Esophagus squamous epithelium (tissue), 5 donors: ENCODE measurements at regions not wholly inside any gene's neighbourhood (a gene's known extent, or its start where the extent isn't known, plus 50 kb on each side); places are given as distances from the start of the nearest gene placed in this dataset.
A peak's percentile ranks its signal among the peaks of the same experiment; 100 is the strongest.

Source experiments
- DNase-seq: peaks from one replicate; lab custom pipeline; 2025; lab: John Stamatoyannopoulos, UW
- H3K27ac ChIP-seq, 4 donors: fragments of 200-600 bp; sonication (generic); one replicate each; pipeline ENCODE4 v1.5.1; 2016 to 2019; ENCODE audit warnings: mild to moderate bottlenecking in 1 of 4
- H3K27me3 ChIP-seq, 4 donors: fragments of 200-600 bp; sonication (generic); 1 replicate in 3 of 4; 2 replicates in 1 of 4; pipeline versions ENCODE4 v1.5.1 to v1.6.0; 2017 to 2021; ENCODE audit warnings: antibody characterized with exemption in 1 of 4
- H3K36me3 ChIP-seq, 3 donors: fragments of 200-600 bp; sonication (generic); one replicate each; pipeline ENCODE4 v1.5.1; 2016 to 2019
- H3K4me1 ChIP-seq, 3 donors: fragments of 200-600 bp; sonication (generic); one replicate each; pipeline ENCODE4 v1.5.1; 2017 to 2019
- H3K4me3 ChIP-seq, 4 donors: fragments of 200-600 bp; sonication (generic); 1 replicate in 3 of 4; 2 replicates in 1 of 4; pipeline ENCODE4 v1.5.1; 2016 to 2019; ENCODE audit warnings: mild to moderate bottlenecking in 2 of 4, moderate library complexity in 1 of 4
- H3K9me3 ChIP-seq, 3 donors: fragments of 200-600 bp; sonication (generic); one replicate each; pipeline ENCODE4 v1.5.1; 2016 to 2019
- POLR2A ChIP-seq, 4 donors: fragments of 450-650 bp; IDR thresholded peaks; one replicate each; pipeline ENCODE4 v1.6.1; 2017; ENCODE audit warnings: antibody characterized with exemption in 4 of 4, mild to moderate bottlenecking in 4 of 4, moderate library complexity in 3 of 4
- WGBS, 2 donors: methylation state at CpG; one replicate each; pipeline ENCODE4 v1.1.5; 2018; 5-methylcytosine and 5-hydroxymethylcytosine counted together
- intact Hi-C: fragments of 100-400 bp; cut with DNase I; formaldehyde crosslinking; loops from one replicate; pipeline ENCODE4 v1.15.0; 2022
- TF ChIP-seq, protein P1 (sequence below), 6 experiments: fragments of 450-650 bp in 4 of 6; fragments of 200-600 bp in 2 of 6; sonication (generic) in 2 of 6; IDR thresholded peaks; one replicate each; pipeline ENCODE4 v1.5.1; 2016 to 2019; ENCODE audit warnings: antibody characterized with exemption in 6 of 6, mild to moderate bottlenecking in 4 of 6, moderate library complexity in 4 of 6
- donor health status: DM: yes; HTN: yes; CAD: no.

DNA sequence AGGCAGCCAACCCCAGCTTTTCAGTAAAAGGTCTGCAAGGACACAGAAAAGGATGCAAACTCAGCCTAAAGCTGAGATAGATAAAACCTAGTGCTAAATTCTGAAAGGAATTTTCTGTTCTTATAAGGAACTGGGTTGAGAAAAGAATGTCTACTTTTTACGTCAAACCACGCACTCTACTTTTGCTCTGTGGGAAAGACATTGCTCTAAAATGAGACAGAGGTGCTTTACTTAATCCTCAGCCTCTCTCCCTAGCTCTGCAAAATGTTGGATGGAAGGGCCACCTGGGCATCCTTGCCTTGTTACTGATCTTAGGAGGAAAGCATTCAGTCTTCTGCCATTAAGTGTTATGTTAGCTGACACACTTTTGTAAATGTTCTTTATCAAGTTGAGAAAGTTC lies 72.1 kb upstream of the LINC00305 start:
- no peaks in the 10 kb centered on the region for H3K36me3 ChIP-seq
- intact Hi-C loops: no loop called here
- no peak overlapping the region for H3K4me3 ChIP-seq
- no peaks in the 10 kb centered on the region for H3K9me3 ChIP-seq
- TF ChIP-seq POLR2A (IDR thresholded peaks at IDR 0.05): no peak
- TF ChIP-seq, protein P1, sequence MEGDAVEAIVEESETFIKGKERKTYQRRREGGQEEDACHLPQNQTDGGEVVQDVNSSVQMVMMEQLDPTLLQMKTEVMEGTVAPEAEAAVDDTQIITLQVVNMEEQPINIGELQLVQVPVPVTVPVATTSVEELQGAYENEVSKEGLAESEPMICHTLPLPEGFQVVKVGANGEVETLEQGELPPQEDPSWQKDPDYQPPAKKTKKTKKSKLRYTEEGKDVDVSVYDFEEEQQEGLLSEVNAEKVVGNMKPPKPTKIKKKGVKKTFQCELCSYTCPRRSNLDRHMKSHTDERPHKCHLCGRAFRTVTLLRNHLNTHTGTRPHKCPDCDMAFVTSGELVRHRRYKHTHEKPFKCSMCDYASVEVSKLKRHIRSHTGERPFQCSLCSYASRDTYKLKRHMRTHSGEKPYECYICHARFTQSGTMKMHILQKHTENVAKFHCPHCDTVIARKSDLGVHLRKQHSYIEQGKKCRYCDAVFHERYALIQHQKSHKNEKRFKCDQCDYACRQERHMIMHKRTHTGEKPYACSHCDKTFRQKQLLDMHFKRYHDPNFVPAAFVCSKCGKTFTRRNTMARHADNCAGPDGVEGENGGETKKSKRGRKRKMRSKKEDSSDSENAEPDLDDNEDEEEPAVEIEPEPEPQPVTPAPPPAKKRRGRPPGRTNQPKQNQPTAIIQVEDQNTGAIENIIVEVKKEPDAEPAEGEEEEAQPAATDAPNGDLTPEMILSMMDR (IDR thresholded peaks at IDR 0.05): no peak
- WGBS, 2 donors: 84 to 92% methylated on average over 2 of the region's 2 CpGs
- no peak overlapping the region for H3K27ac ChIP-seq
- H3K27me3 ChIP-seq: no peaks in the 10 kb centered on the region
- no peak for DNase-seq
- H3K4me1 ChIP-seq: no peaks in the 10 kb centered on the region

DNA sequence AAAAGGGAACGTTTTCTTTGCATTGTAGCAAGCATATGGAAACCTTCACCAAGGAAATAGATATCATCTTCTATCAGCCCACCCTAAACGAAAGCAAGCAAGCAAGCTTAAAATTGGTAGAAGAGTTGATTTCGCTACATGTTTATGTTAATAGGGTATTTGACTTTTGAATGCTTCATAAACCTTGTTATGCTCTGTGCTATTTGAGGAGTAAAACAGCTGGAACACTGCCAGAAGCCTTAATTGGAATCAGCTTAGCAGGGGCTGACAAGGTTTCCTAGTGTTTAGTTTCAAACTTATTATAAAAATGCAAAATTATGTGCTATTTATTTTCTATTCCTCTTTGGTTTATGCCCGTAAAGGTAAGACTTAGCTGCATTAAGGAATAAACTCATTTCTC lies 70.6 kb upstream of the LINC00305 start:
- no peak for TF ChIP-seq POLR2A (IDR thresholded peaks at IDR 0.05)
- TF ChIP-seq, protein P1 (IDR thresholded peaks at IDR 0.05): no peak
- intact Hi-C loops: no loop called here

DNA sequence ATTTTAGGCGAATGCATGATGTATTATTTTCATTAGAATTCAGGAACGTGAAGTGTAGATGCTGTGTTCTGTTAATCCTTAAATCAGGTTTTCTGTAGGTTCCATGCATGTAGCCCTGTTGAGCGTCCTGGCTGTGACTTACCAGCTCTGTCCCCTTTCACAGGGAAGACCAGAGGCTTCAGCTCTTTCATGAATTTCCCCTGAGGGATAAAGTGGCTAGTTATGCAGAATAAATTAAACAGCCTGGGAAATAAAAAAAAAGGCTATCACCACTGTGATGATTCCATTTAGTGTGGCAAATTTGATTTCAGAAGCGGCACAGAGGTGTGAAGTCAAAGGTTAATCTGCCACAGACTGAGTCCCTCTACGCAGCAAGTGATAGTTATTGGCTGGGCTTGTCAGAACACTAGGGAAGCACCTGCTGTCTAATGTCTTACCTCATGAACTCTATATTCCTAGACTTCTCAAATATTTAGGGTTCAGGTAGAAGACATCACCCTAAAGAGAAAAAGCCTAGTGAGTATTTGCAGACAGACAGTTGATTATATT lies 61.6 kb upstream of the LINC00305 start:
- Histone ChIP-seq H3K27me3 (no peaks in the 10 kb centered on the region), H3K4me3 (no peak overlapping the region), H3K9me3 (no peaks in the 10 kb centered on the region), H3K36me3 (no peaks in the 10 kb centered on the region), H3K27ac (no peak overlapping the region), H3K4me1 (no peaks in the 10 kb centered on the region)
- intact Hi-C loops: no loop called here
- TF ChIP-seq, protein P1 (IDR thresholded peaks at IDR 0.05): no peak
- no peak for TF ChIP-seq POLR2A (IDR thresholded peaks at IDR 0.05)
- no peak for DNase-seq
- 64 to 81% methylated on average over 5 of the region's 5 CpGs for WGBS, 2 donors

More for the DNA sequence above, 70.6 kb upstream of the LINC00305 start:
- WGBS, 2 donors: 54 to 67% methylated on average over 4 of the region's 4 CpGs
- no peak for DNase-seq
- Histone ChIP-seq H3K36me3 (no peaks in the 10 kb centered on the region), H3K9me3 (no peaks in the 10 kb centered on the region), H3K4me3 (no peak overlapping the region), H3K27me3 (no peaks in the 10 kb centered on the region), H3K27ac (no peak overlapping the region), H3K4me1 (no peaks in the 10 kb centered on the region)

DNA sequence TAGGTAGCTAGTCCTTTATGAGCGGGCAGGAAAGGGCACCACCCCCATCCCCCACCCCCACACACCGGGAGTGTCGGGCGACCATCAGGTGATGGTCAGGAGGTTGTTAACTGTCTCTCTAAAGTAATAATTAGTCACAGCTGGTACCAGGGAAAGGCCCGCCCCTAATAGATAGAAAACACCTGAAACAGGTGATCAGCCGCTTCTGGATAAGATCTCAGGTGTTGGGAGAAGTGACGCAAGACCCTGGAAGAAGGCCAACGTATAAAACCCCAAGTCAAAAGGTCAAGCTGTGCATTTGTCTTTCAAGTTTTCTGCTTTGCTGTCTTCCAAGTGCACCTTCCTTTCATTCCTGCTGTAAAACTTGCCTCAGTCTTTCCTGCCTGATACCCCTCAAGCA lies 59.6 kb upstream of the LINC00305 start:
- no peak overlapping the region for H3K27ac ChIP-seq
- H3K4me3 ChIP-seq: no peak overlapping the region
- 79% methylated on average over 4 to 8 of the region's 8 CpGs for WGBS, 2 donors
- intact Hi-C loops: no loop called here
- H3K4me1 ChIP-seq: no peaks in the 10 kb centered on the region
- H3K27me3 ChIP-seq: no peaks in the 10 kb centered on the region
- no peaks in the 10 kb centered on the region for H3K36me3 ChIP-seq
- no peaks in the 10 kb centered on the region for H3K9me3 ChIP-seq
- no peak for DNase-seq
- TF ChIP-seq, protein P1 (IDR thresholded peaks at IDR 0.05): no peak
- no peak for TF ChIP-seq POLR2A (IDR thresholded peaks at IDR 0.05)

DNA sequence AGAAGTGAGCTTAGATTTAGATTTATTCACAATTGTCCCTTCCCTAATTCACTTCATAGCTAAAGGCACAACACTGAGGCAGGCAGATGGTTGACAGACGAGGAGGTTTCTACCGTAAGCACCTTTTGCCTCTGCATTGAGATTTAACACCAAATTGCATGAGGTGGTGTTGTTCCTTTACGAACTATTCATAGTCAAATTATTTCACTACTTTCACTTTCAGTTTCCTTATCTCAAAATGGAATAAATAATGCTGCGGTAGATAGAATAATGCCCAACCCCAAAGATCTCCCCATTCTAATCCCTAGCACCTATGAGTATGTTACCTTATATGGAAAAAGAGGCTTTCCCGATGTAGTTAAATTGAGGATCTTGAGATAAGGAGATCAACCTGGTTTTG lies 58.9 kb upstream of the LINC00305 start:
- Histone ChIP-seq H3K27me3 (no peaks in the 10 kb centered on the region), H3K9me3 (no peaks in the 10 kb centered on the region), H3K4me3 (peak overlapping the region in 1 of 4 donors; percentile 34), H3K36me3 (no peaks in the 10 kb centered on the region), H3K4me1 (no peaks in the 10 kb centered on the region), H3K27ac (no peak overlapping the region)
- intact Hi-C loops: no loop called here
- TF ChIP-seq POLR2A (IDR thresholded peaks at IDR 0.05): no peak
- TF ChIP-seq, protein P1 (IDR thresholded peaks at IDR 0.05): no peak
- 56 to 64% methylated on average over 5 of the region's 5 CpGs for WGBS, 2 donors
- DNase-seq: no peak
